ENCODE measurements at regions not wholly inside any gene's neighbourhood (a gene's known extent, or its start where the extent isn't known, plus 50 kb on each side); places are given as distances from the start of the nearest gene placed in this dataset.

- intact Hi-C loops (cut with DNase I; ENCODE audit: low total_unique reads) (no loop called here), in situ Hi-C loops (cut with MboI; ENCODE audit: low sequenced_read_pairs in 4 of 4) (no loop called here)
- DNase-seq (no peak), ATAC-seq (no peak)
- no peaks in the 10 kb centered on the region for H3K36me3 ChIP-seq
- H3K27me3 ChIP-seq, result no peaks in the 10 kb centered on the region
- TF ChIP-seq POLR2A (IDR thresholded peaks at IDR 0.05) (no peak), CTCF (IDR thresholded peaks at IDR 0.05 in 4 of 5, conservative IDR thresholded peaks at IDR 0.05 in 1 of 5) (no peak)
- H3K27ac ChIP-seq, result no peak overlapping the region
- no peak overlapping the region for H3K4me3 ChIP-seq
- H3K9me3 ChIP-seq, result no peaks in the 10 kb centered on the region
- no peaks in the 10 kb centered on the region for H3K4me1 ChIP-seq
Measured at GRCh38 chr2:240310645-240311044, 124.8 kb upstream of the GPC1 start.

- in situ Hi-C loops (cut with MboI; ENCODE audit: low sequenced_read_pairs in 4 of 4), result no loop called here
- no peak overlapping the region for H3K4me3 ChIP-seq
- intact Hi-C loops (cut with DNase I; ENCODE audit: low total_unique reads), result no loop called here
- no peaks in the 10 kb centered on the region for H3K27me3 ChIP-seq
- ATAC-seq (no peak), DNase-seq (no peak)
- H3K36me3 ChIP-seq, result no peaks in the 10 kb centered on the region
- H3K27ac ChIP-seq, result no peak overlapping the region
- H3K4me1 ChIP-seq, result no peaks in the 10 kb centered on the region
- H3K9me3 ChIP-seq, result no peaks in the 10 kb centered on the region
- no peak for TF ChIP-seq POLR2A (IDR thresholded peaks at IDR 0.05)
- TF ChIP-seq CTCF (IDR thresholded peaks at IDR 0.05 in 4 of 5, conservative IDR thresholded peaks at IDR 0.05 in 1 of 5), result no peak
Measured at GRCh38 chr2:240311821-240312220, 123.6 kb upstream of the GPC1 start.

GRCh38 chr2:240319221-240319854 lies 116.1 kb upstream of the GPC1 start:
- Histone ChIP-seq H3K4me1 (no peaks in the 10 kb centered on the region), H3K36me3 (no peaks in the 10 kb centered on the region), H3K27me3 (no peaks in the 10 kb centered on the region), H3K4me3 (no peak overlapping the region), H3K27ac (peak overlapping the region in 1 of 4 donors; percentile 54), H3K9me3 (no peaks in the 10 kb centered on the region)
- in situ Hi-C loops (cut with MboI; ENCODE audit: low sequenced_read_pairs in 4 of 4), result no loop called here
- intact Hi-C loops (cut with DNase I; ENCODE audit: low total_unique reads), result no loop called here
- TF ChIP-seq POLR2A (IDR thresholded peaks at IDR 0.05) (no peak), CTCF (IDR thresholded peaks at IDR 0.05 in 4 of 5, conservative IDR thresholded peaks at IDR 0.05 in 1 of 5) (no peak)
- ATAC-seq (peak in 1 of 2 donors; percentile 32), DNase-seq (no peak)

GRCh38 chr2:240319855-240320203 lies 115.6 kb upstream of the GPC1 start:
- peak overlapping the region in 1 of 4 donors; percentile 54 for H3K27ac ChIP-seq
- DNase-seq (no peak), ATAC-seq (peak in 1 of 2 donors; percentile 31)
- intact Hi-C loops (cut with DNase I; ENCODE audit: low total_unique reads), result no loop called here
- H3K27me3 ChIP-seq, result no peaks in the 10 kb centered on the region
- in situ Hi-C loops (cut with MboI; ENCODE audit: low sequenced_read_pairs in 4 of 4), result no loop called here
- no peaks in the 10 kb centered on the region for H3K36me3 ChIP-seq
- no peak overlapping the region for H3K4me3 ChIP-seq
- no peaks in the 10 kb centered on the region for H3K4me1 ChIP-seq
- H3K9me3 ChIP-seq, result no peaks in the 10 kb centered on the region
- no peak for TF ChIP-seq POLR2A (IDR thresholded peaks at IDR 0.05)
- TF ChIP-seq CTCF (IDR thresholded peaks at IDR 0.05 in 4 of 5, conservative IDR thresholded peaks at IDR 0.05 in 1 of 5), result no peak

Measured in gastrocnemius medialis (tissue), 4 donors.